HG02571 (cell line): ENCODE measurements at regions not wholly inside any gene's neighbourhood (a gene's known extent, or its start where the extent isn't known, plus 50 kb on each side); places are given as distances from the start of the nearest gene placed in this dataset.

Experiments used
- ATAC-seq: cut with Tn5 transposase; IDR thresholded peaks from one replicate; pipeline ENCODE4 v1.9.1; 2021; ENCODE audit warnings: mild to moderate bottlenecking, moderate library complexity; ENCODE audit not compliant: unreplicated experiment

- ATAC-seq: no peak
Observed at GRCh38 chr18:34631093-34631966, 78.8 kb upstream of the DTNA start.

- no peak for ATAC-seq
Observed at GRCh38 chr18:34632321-34632720, 77.8 kb upstream of the DTNA start.

- ATAC-seq: no peak
Observed at GRCh38 chr18:34633368-34633767, 76.7 kb upstream of the DTNA start.

DNA sequence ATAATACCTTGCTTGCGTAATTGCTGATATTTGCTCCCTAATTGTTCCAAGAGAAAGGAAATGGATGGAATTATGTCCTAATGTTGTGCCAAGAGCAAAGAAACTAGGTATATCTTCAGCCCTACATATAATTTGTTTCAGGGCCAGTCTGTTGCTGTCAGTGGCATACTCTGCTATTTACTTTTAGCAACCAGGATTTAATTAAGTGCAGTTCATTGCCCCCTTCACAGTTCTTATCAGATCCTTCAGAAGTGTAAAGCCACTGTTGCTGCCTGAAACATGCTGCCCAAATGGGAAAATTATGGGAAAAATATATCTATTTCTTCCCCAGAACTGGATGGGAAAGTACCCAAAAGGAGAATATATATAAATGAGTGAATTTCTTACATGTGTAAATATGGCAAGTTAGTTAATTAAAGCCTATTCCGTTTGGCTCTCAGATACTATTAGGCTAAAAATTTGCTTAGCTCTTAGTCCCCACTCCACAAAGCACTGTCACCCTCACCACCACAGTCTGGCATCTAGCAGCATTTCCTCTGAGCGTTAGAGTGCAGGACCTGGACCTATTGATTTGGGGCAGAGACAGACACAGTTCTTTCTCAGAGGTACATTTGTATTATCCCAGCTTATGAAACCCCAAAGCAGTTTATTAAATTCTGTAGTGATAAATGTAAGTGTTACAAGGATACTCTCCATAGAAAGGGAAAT lies 72.8 kb upstream of the DTNA start:
- ATAC-seq: no peak

DNA sequence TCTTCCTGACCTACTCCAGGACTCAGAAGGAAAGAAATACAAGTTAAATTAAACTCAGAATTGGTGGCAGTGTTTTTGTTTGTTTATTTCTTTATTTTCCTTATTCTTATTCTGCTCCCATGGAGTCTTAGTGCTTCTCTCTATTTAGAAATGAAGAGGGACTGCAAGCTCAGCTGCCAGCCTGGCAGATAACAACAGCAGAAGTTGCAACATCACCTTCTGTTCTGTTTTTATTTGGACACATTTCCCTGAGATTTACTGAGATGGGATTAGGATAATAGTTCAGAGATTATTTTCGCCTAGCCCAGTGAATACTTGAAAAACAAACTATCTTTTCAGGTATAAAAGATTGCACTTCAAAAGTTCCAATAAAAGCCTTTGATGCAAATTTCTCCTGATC lies 70.4 kb upstream of the DTNA start:
- ATAC-seq: no peak

DNA sequence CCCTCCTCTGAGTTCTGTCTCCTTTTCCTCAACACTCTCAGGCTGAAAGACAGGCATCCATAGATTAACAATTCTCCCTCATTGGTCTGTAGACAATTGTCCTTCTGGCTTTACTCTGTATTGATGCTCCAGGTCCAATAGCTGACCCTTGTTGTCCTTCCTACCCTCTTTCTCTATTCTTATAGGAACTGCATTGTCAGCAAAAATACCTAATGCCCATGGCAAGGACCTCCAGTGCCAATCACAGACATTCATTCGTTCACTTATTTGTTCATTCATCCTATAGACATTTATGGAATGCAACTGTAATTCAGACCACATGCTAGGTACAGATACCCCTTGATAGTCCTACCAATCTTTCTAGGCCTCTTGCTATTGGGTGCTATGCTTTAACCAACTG lies 69.8 kb upstream of the DTNA start:
- no peak for ATAC-seq

- no peak for ATAC-seq
Observed at GRCh38 chr18:34643989-34644388, 66.1 kb upstream of the DTNA start.

DNA sequence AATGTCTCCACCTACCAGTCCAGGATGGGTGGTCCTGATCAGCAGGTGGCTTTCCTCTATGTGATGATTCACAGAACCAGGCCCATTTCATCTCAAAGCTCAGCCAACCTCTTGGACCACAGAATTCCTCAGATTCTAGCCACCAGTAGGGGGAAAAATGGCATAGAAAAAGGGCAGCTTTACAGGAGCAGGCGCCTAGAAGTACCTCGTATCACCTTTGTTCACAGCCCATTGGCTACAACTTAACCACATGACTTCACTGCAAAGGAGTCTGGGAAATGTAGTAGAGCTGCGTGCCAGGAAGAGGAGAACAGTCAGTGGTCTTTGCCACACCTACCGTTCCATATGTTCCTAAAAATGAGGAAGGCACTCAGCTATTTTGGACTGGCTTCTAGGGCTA lies 62.8 kb upstream of the DTNA start:
- ATAC-seq: peak; percentile 59

DNA sequence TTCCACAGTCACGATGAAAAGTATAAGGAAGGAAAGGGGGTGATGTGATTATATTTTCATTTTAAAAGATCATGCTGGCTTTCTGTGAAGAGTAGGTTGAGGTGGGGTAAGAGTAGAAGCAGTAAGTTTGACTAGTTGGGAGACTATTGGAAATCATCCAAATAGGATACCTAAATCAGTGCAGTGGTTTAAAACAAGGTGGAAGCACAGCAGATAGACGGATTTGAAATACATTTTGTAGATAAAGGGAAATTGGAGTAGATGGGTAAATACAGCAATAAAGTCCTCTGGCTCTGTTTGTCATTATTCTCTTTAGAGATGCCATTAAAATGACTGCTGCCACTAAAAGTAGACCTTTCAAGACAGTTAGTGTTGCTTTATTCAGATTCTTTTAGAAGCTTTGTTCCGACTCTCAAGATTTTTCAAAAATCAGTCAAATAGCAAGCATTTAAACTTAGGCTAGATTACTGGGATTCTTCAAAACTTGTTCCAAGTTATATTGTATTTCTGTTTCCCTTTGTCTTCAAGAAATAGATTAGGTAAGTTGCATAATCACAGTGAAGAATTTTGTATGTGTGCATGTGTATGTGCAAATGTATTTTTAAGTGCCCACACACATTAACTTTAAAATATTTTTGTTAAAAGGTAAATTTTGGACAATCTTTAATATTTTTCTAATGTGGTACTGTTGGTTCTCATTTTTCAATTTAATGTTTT lies 61.7 kb upstream of the DTNA start:
- no peak for ATAC-seq

GRCh38 chr18:34649080-34649479 lies 61.0 kb upstream of the DTNA start:
- no peak for ATAC-seq

DNA sequence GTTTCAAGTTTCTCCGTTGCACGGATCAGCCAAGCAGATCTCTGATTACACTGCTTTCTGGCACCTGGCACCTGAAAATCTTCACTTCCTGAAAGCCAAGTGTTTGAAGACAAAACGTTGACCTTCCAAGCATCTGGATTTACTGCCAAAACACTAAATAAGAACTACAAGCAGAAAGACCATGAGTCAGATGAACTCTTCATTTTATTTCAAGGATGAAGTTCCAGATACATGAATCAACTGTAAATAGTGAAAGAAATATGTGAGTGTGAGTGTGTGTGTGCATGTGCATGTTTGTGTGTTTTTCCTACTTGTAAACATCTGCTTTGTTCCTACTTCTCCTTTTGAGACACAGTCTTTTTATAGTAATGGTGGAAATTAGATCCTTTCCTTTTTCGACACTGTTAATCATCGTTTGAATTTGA lies 60.0 kb upstream of the DTNA start:
- ATAC-seq: no peak

DNA sequence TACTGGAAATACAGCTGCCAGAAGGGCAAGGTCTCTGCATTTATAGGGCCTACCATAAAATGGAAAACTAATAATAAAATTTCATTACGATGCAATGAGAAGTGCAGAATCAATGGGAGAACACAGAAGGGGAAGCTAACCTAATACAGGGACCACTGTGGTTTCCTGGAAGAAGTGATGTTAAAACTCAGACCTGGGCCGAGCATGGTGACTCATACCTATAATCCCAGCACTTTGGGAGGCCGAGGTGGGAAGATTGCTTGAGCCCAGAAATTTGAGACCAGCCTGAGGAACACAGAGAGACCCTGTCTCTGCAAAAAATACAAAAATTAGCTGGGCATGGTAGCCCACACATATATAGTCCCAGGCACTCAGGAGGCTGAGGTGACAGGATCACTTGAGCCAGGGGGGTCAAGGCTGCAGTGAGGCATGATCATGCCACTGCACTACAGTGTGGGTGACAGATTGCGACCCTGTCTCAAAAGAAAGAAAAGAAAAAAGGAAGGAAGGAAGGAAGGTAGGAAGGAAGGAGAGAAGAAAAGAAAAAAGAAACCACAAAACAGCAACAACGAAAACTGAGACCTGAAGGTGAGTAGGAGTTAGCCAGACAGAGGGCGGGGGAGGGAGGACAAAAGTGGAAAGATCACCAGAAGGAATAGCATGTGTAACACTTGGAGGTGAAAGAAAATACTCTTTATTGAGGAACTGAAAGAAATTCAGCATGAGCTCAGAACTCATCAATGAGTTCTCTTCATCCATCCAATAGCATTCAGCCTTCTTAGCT lies 58.3 kb upstream of the DTNA start:
- no peak for ATAC-seq

GRCh38 chr18:34655131-34655530 lies 55.0 kb upstream of the DTNA start:
- ATAC-seq: no peak

GRCh38 chr18:34657860-34658500 lies 52.1 kb upstream of the DTNA start:
- no peak for ATAC-seq

- ATAC-seq: no peak
Observed at GRCh38 chr18:34659579-34660517, 50.2 kb upstream of the DTNA start.
